RWPE2 (cell line): ENCODE measurements at regions not wholly inside any gene's neighbourhood (a gene's known extent, or its start where the extent isn't known, plus 50 kb on each side); places are given as distances from the start of the nearest gene placed in this dataset.

Experiments
- ATAC-seq: fragments of 200-7000 bp; cut with Tn5 transposase; 3 replicates; pipeline ENCODE4 v1.9.1; 2021; ENCODE audit warnings: low read depth
- DNase-seq: peaks from one replicate; pipeline ENCODE4 v3.0.0-alpha.2; 2020; ENCODE audit warnings: low spot score
- H3K27ac ChIP-seq: fragments of 450-650 bp; 2 replicates; pipeline ENCODE4 v1.5.1; 2017; ENCODE audit warnings: mild to moderate bottlenecking; ENCODE audit not compliant: poor library complexity, severe bottlenecking
- H3K27me3 ChIP-seq: fragments of 250-450 bp; sonication (Bioruptor Pico); 2 replicates; pipeline ENCODE4 v1.5.1; 2021; ENCODE audit warnings: mild to moderate bottlenecking, moderate library complexity; ENCODE audit not compliant: insufficient read depth, poor library complexity, severe bottlenecking
- H3K36me3 ChIP-seq: fragments of 250-450 bp; sonication (Bioruptor Pico); 2 replicates; pipeline ENCODE4 v1.5.1; 2020; ENCODE audit warnings: low read depth, mild to moderate bottlenecking, moderate library complexity
- H3K4me1 ChIP-seq: fragments of 250-450 bp; sonication (Bioruptor Pico); 2 replicates; pipeline ENCODE4 v1.5.1; 2021; ENCODE audit warnings: mild to moderate bottlenecking, moderate library complexity; ENCODE audit not compliant: insufficient read depth, poor library complexity, severe bottlenecking
- H3K4me3 ChIP-seq: fragments of 250-450 bp; sonication (Bioruptor Pico); 2 replicates; pipeline ENCODE4 v1.5.1; 2021; ENCODE audit warnings: mild to moderate bottlenecking, moderate library complexity; ENCODE audit not compliant: severe bottlenecking
- H3K9me3 ChIP-seq: fragments of 250-450 bp; sonication (Bioruptor Pico); 2 replicates; pipeline ENCODE4 v1.5.1; 2021; ENCODE audit warnings: mild to moderate bottlenecking, moderate library complexity; ENCODE audit not compliant: severe bottlenecking
- TF ChIP-seq, protein P1 (sequence below): fragments of 450-650 bp; IDR thresholded peaks from one replicate; pipeline ENCODE4 v1.5.1; 2017; ENCODE audit warnings: mild to moderate bottlenecking, moderate library complexity; ENCODE audit not compliant: poor library complexity, severe bottlenecking

GRCh38 chr2:217511850-217512249 lies 490.9 kb downstream of the TNS1 start:
- no peaks in the 10 kb centered on the region for H3K9me3 ChIP-seq
- H3K27ac ChIP-seq: no peak overlapping the region
- TF ChIP-seq, protein P1, sequence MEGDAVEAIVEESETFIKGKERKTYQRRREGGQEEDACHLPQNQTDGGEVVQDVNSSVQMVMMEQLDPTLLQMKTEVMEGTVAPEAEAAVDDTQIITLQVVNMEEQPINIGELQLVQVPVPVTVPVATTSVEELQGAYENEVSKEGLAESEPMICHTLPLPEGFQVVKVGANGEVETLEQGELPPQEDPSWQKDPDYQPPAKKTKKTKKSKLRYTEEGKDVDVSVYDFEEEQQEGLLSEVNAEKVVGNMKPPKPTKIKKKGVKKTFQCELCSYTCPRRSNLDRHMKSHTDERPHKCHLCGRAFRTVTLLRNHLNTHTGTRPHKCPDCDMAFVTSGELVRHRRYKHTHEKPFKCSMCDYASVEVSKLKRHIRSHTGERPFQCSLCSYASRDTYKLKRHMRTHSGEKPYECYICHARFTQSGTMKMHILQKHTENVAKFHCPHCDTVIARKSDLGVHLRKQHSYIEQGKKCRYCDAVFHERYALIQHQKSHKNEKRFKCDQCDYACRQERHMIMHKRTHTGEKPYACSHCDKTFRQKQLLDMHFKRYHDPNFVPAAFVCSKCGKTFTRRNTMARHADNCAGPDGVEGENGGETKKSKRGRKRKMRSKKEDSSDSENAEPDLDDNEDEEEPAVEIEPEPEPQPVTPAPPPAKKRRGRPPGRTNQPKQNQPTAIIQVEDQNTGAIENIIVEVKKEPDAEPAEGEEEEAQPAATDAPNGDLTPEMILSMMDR: no peak
- no peaks in the 10 kb centered on the region for H3K4me1 ChIP-seq
- no peaks in the 10 kb centered on the region for H3K27me3 ChIP-seq
- DNase-seq: no peak
- no peak overlapping the region for H3K4me3 ChIP-seq
- ATAC-seq: no peak
- no peaks in the 10 kb centered on the region for H3K36me3 ChIP-seq

DNA sequence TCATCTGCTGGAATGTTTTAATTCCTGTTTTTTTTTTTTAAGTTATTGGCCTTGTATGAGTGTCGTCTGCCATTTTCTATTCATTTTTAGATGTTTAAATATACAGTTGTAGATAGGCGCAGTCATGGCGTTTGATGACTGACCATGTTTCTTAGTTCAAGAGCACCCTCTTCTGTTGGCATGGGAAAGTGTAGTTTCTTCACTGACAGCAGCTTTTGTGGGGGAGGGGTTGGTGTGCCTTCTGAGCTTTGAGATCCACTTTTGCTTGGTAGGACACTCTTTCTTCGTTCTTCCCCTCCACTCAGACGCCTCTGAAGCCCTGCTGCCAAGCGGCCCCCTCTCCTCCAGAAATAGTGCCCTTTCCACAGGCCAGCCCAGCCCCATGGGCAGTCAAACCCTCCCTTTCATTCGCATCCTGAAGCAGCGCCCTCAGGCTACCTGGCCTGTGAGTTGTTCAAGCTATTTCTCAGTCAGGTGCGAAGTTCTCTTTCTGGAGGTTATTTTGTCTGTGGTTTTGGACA lies 492.0 kb downstream of the TNS1 start:
- DNase-seq: no peak
- H3K27ac ChIP-seq: no peak overlapping the region
- peak; percentile 74 for ATAC-seq
- no peaks in the 10 kb centered on the region for H3K9me3 ChIP-seq
- TF ChIP-seq, protein P1: peak; percentile 87
- H3K36me3 ChIP-seq: no peaks in the 10 kb centered on the region
- H3K4me3 ChIP-seq: no peak overlapping the region
- no peaks in the 10 kb centered on the region for H3K27me3 ChIP-seq
- H3K4me1 ChIP-seq: no peaks in the 10 kb centered on the region

DNA sequence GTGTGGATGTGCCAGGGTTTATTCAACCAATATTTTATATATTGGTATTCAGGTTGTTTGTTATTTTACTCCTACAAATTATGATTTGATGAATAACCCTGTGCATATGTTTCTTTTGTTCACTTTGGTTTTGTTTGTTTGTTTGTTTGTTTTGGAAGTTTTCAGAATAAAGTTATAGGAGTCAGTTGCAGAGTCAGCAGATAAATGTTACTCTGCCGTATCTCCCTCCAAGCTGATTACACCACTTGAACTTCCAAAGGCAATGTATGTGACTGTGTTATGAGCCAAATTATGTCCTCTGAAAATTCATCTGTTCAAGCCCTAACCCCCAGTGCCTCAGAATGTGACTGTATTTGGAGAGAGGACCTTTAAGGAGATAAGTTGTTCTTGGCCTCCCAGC lies 497.5 kb downstream of the TNS1 start:
- no peak for ATAC-seq
- TF ChIP-seq, protein P1: no peak
- Histone ChIP-seq H3K27ac (no peak overlapping the region), H3K9me3 (no peaks in the 10 kb centered on the region), H3K4me3 (no peak overlapping the region), H3K36me3 (no peaks in the 10 kb centered on the region), H3K4me1 (no peaks in the 10 kb centered on the region), H3K27me3 (no peaks in the 10 kb centered on the region)
- DNase-seq: no peak

DNA sequence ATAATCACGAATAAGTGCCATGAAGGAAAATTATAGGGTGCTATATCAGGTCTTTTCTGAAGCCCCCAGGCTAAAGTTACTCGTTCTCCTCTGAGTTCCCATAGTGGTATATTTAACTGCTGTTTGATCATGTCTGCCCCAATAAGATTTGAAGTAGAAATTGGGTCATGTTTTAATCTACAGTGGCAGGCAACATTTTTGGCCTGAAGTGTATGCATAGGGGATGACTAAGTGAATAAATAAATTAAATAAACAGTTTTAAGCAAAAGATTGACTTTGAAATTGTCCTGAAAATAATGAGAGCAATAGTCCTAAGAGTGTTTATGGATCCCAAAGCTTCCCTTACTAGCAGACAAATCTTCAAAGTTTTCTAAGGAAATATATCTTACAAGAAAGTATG lies 500.9 kb downstream of the TNS1 start:
- Histone ChIP-seq H3K4me3 (no peak overlapping the region), H3K27ac (no peak overlapping the region), H3K27me3 (no peaks in the 10 kb centered on the region), H3K9me3 (no peaks in the 10 kb centered on the region), H3K36me3 (no peaks in the 10 kb centered on the region), H3K4me1 (no peaks in the 10 kb centered on the region)
- no peak for DNase-seq
- ATAC-seq: no peak
- TF ChIP-seq, protein P1: no peak

DNA sequence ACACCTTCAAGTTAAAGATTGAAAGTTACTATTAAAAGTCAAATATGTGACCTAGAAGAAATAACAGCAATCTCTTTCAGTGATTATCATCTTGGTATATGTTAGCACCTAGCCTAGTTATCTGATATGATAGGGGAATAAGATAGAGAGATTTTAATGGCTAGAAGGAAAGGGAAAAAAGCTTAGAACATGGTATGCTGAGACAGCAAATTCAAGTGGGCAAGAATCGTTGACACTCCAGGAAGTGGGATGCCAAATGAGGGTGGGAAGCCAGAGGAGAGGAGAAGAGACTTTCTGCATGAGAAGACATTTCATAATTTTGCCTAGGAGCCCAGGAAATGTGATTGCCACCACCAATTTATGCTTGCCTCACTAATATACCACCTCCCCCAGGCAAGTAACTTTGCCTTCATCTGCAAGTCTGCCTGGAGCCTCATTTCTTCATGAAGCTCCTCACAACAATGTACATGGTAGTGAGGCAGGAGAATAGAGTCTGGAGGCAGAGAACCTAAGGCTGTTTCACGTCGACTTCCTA lies 504.9 kb downstream of the TNS1 start:
- no peaks in the 10 kb centered on the region for H3K4me1 ChIP-seq
- H3K4me3 ChIP-seq: no peak overlapping the region
- no peak overlapping the region for H3K27ac ChIP-seq
- ATAC-seq: no peak
- no peaks in the 10 kb centered on the region for H3K36me3 ChIP-seq
- H3K9me3 ChIP-seq: no peaks in the 10 kb centered on the region
- TF ChIP-seq, protein P1: no peak
- H3K27me3 ChIP-seq: peaks cover 2% of the 10 kb centered on the region
- no peak for DNase-seq
